ENCODE measurements at regions not wholly inside any gene's neighbourhood (a gene's known extent, or its start where the extent isn't known, plus 50 kb on each side); places are given as distances from the start of the nearest gene placed in this dataset.

GRCh38 chr6:140178520-140178919 lies 804.1 kb upstream of the CITED2 start:
- Mint-ChIP-seq H3K27ac (no peak overlapping the region), H3K4me1 (no peaks in the 10 kb centered on the region), H3K36me3 (no peaks in the 10 kb centered on the region), H3K27me3 (no peaks in the 10 kb centered on the region), H3K9me3 (peaks cover 0 to 3% (median 0%) of the 10 kb centered on the region in 7 donors), H3K4me3 (no peak overlapping the region)
- H3K9me3 ChIP-seq (ENCODE audit: control insufficient read depth in 2 of 2, low read length in 2 of 2): no peaks in the 10 kb centered on the region
- ATAC-seq (ENCODE audit: low read depth in 2 of 2) (no peak), DNase-seq (no peak)
- H3K27me3 ChIP-seq (ENCODE audit: control insufficient read depth, insufficient read depth, low read length): no peaks in the 10 kb centered on the region
- H3K27ac ChIP-seq (ENCODE audit: insufficient read depth, low read length, poor library complexity, severe bottlenecking): no peak overlapping the region
- no peaks in the 10 kb centered on the region for H3K4me1 ChIP-seq (ENCODE audit: control insufficient read depth, insufficient read depth, low read length, poor library complexity, severe bottlenecking)
- no peak overlapping the region for H3K4me3 ChIP-seq (ENCODE audit: low read depth, low read length)
- H3K36me3 ChIP-seq (ENCODE audit: control insufficient read depth, insufficient read depth, low read length): no peaks in the 10 kb centered on the region

GRCh38 chr6:140176306-140176705 lies 801.9 kb upstream of the CITED2 start:
- Mint-ChIP-seq H3K9me3 (peaks cover 0 to 7% (median 0%) of the 10 kb centered on the region in 7 donors), H3K27ac (no peak overlapping the region), H3K36me3 (no peaks in the 10 kb centered on the region), H3K4me3 (no peak overlapping the region), H3K4me1 (no peaks in the 10 kb centered on the region), H3K27me3 (no peaks in the 10 kb centered on the region)
- Histone ChIP-seq H3K27ac (ENCODE audit: insufficient read depth, low read length, poor library complexity, severe bottlenecking) (no peak overlapping the region), H3K9me3 (ENCODE audit: control insufficient read depth in 2 of 2, low read length in 2 of 2) (no peaks in the 10 kb centered on the region), H3K27me3 (ENCODE audit: control insufficient read depth, insufficient read depth, low read length) (no peaks in the 10 kb centered on the region), H3K4me3 (ENCODE audit: low read depth, low read length) (no peak overlapping the region), H3K4me1 (ENCODE audit: control insufficient read depth, insufficient read depth, low read length, poor library complexity, severe bottlenecking) (no peaks in the 10 kb centered on the region), H3K36me3 (ENCODE audit: control insufficient read depth, insufficient read depth, low read length) (no peaks in the 10 kb centered on the region)
- no peak for DNase-seq
- ATAC-seq (ENCODE audit: low read depth in 2 of 2): no peak

DNA sequence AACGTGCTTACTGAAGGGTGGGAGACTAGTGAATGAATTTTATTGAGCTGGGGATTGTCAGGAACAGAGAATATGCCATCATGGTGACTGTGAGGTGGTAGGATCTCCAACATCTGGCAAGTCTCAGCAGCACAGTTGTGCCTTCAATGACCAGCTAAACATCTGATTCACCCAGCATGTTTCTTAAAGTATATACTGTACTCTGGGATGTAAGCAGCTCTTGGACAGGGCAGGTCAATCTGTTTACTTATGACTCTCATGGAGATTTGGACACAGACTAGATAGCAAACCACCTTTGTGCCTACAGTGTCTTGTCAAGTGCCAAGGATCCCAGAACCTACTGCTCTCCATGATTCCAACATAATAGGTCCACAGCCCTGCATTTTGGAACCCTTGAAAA lies 801.0 kb upstream of the CITED2 start:
- Mint-ChIP-seq H3K36me3 (no peaks in the 10 kb centered on the region), H3K4me1 (no peaks in the 10 kb centered on the region), H3K27ac (no peak overlapping the region), H3K9me3 (peaks cover 0 to 7% (median 0%) of the 10 kb centered on the region in 7 donors), H3K4me3 (no peak overlapping the region), H3K27me3 (no peaks in the 10 kb centered on the region)
- Histone ChIP-seq H3K36me3 (ENCODE audit: control insufficient read depth, insufficient read depth, low read length) (no peaks in the 10 kb centered on the region), H3K27me3 (ENCODE audit: control insufficient read depth, insufficient read depth, low read length) (no peaks in the 10 kb centered on the region), H3K4me3 (ENCODE audit: low read depth, low read length) (no peak overlapping the region), H3K9me3 (ENCODE audit: control insufficient read depth in 2 of 2, low read length in 2 of 2) (no peaks in the 10 kb centered on the region), H3K4me1 (ENCODE audit: control insufficient read depth, insufficient read depth, low read length, poor library complexity, severe bottlenecking) (no peaks in the 10 kb centered on the region), H3K27ac (ENCODE audit: insufficient read depth, low read length, poor library complexity, severe bottlenecking) (no peak overlapping the region)
- DNase-seq: no peak
- ATAC-seq (ENCODE audit: low read depth in 2 of 2): peak in 1 of 2 donors; percentile 28

GRCh38 chr6:140174524-140174923 lies 800.1 kb upstream of the CITED2 start:
- Mint-ChIP-seq H3K4me1 (no peaks in the 10 kb centered on the region), H3K4me3 (no peak overlapping the region), H3K9me3 (peaks cover 0 to 7% (median 0%) of the 10 kb centered on the region in 7 donors), H3K27ac (no peak overlapping the region), H3K36me3 (no peaks in the 10 kb centered on the region), H3K27me3 (no peaks in the 10 kb centered on the region)
- Histone ChIP-seq H3K27me3 (ENCODE audit: control insufficient read depth, insufficient read depth, low read length) (no peaks in the 10 kb centered on the region), H3K4me3 (ENCODE audit: low read depth, low read length) (no peak overlapping the region), H3K27ac (ENCODE audit: insufficient read depth, low read length, poor library complexity, severe bottlenecking) (no peak overlapping the region), H3K4me1 (ENCODE audit: control insufficient read depth, insufficient read depth, low read length, poor library complexity, severe bottlenecking) (no peaks in the 10 kb centered on the region), H3K9me3 (ENCODE audit: control insufficient read depth in 2 of 2, low read length in 2 of 2) (no peaks in the 10 kb centered on the region), H3K36me3 (ENCODE audit: control insufficient read depth, insufficient read depth, low read length) (no peaks in the 10 kb centered on the region)
- no peak for ATAC-seq (ENCODE audit: low read depth in 2 of 2)
- no peak for DNase-seq

DNA sequence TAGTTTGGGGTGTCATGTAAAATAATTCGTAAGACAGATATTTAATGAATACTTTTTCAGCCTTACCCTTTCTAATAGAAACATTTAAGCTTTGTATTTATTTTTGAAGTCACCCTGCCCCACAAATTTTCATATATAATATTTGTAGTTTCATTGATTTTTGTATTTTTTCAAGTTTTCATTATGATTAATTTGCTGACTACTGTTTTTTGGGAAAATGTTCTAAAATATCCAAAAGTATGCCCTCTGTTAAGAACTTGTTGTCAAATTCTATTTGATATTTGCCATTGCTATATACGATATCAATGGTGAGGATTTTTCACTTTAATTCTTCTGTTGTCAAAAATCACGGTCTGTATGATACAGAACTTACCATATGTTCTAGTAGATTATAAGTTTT lies 793.9 kb upstream of the CITED2 start:
- no peak overlapping the region for H3K4me3 ChIP-seq (ENCODE audit: low read depth, low read length)
- H3K36me3 ChIP-seq (ENCODE audit: control insufficient read depth, insufficient read depth, low read length): no peaks in the 10 kb centered on the region
- DNase-seq (no peak), ATAC-seq (ENCODE audit: low read depth in 2 of 2) (no peak)
- no peaks in the 10 kb centered on the region for H3K27me3 Mint-ChIP-seq
- H3K4me1 ChIP-seq (ENCODE audit: control insufficient read depth, insufficient read depth, low read length, poor library complexity, severe bottlenecking): no peaks in the 10 kb centered on the region
- no peaks in the 10 kb centered on the region for H3K4me1 Mint-ChIP-seq
- H3K27ac Mint-ChIP-seq: no peak overlapping the region
- no peak overlapping the region for H3K4me3 Mint-ChIP-seq
- H3K36me3 Mint-ChIP-seq: no peaks in the 10 kb centered on the region
- H3K9me3 Mint-ChIP-seq: peaks cover 0 to 7% (median 0%) of the 10 kb centered on the region in 7 donors
- H3K27me3 ChIP-seq (ENCODE audit: control insufficient read depth, insufficient read depth, low read length): no peaks in the 10 kb centered on the region
- no peaks in the 10 kb centered on the region for H3K9me3 ChIP-seq (ENCODE audit: control insufficient read depth in 2 of 2, low read length in 2 of 2)
- H3K27ac ChIP-seq (ENCODE audit: insufficient read depth, low read length, poor library complexity, severe bottlenecking): no peak overlapping the region

GRCh38 chr6:140160909-140161308 lies 786.5 kb upstream of the CITED2 start:
- Histone ChIP-seq H3K36me3 (ENCODE audit: control insufficient read depth, insufficient read depth, low read length) (no peaks in the 10 kb centered on the region), H3K9me3 (ENCODE audit: control insufficient read depth in 2 of 2, low read length in 2 of 2) (no peaks in the 10 kb centered on the region), H3K27ac (ENCODE audit: insufficient read depth, low read length, poor library complexity, severe bottlenecking) (no peak overlapping the region), H3K27me3 (ENCODE audit: control insufficient read depth, insufficient read depth, low read length) (no peaks in the 10 kb centered on the region), H3K4me3 (ENCODE audit: low read depth, low read length) (no peak overlapping the region), H3K4me1 (ENCODE audit: control insufficient read depth, insufficient read depth, low read length, poor library complexity, severe bottlenecking) (no peaks in the 10 kb centered on the region)
- no peaks in the 10 kb centered on the region for H3K36me3 Mint-ChIP-seq
- H3K27ac Mint-ChIP-seq: no peak overlapping the region
- H3K4me1 Mint-ChIP-seq: no peaks in the 10 kb centered on the region
- no peak overlapping the region for H3K4me3 Mint-ChIP-seq
- peaks cover 4% of the 10 kb centered on the region for H3K27me3 Mint-ChIP-seq
- DNase-seq (no peak), ATAC-seq (ENCODE audit: low read depth in 2 of 2) (no peak)
- H3K9me3 Mint-ChIP-seq: peaks cover 0 to 5% (median 2%) of the 10 kb centered on the region in 7 donors

- Mint-ChIP-seq H3K4me1 (no peaks in the 10 kb centered on the region), H3K27me3 (peaks cover 4% of the 10 kb centered on the region), H3K9me3 (peaks cover 0 to 5% (median 2%) of the 10 kb centered on the region in 7 donors), H3K36me3 (no peaks in the 10 kb centered on the region), H3K27ac (no peak overlapping the region), H3K4me3 (no peak overlapping the region)
- Histone ChIP-seq H3K9me3 (ENCODE audit: control insufficient read depth in 2 of 2, low read length in 2 of 2) (no peaks in the 10 kb centered on the region), H3K4me3 (ENCODE audit: low read depth, low read length) (no peak overlapping the region), H3K36me3 (ENCODE audit: control insufficient read depth, insufficient read depth, low read length) (no peaks in the 10 kb centered on the region), H3K4me1 (ENCODE audit: control insufficient read depth, insufficient read depth, low read length, poor library complexity, severe bottlenecking) (no peaks in the 10 kb centered on the region), H3K27me3 (ENCODE audit: control insufficient read depth, insufficient read depth, low read length) (no peaks in the 10 kb centered on the region), H3K27ac (ENCODE audit: insufficient read depth, low read length, poor library complexity, severe bottlenecking) (no peak overlapping the region)
- no peak for DNase-seq
- no peak for ATAC-seq (ENCODE audit: low read depth in 2 of 2)
Observed at GRCh38 chr6:140160494-140160893, 786.0 kb upstream of the CITED2 start.

GRCh38 chr6:140156131-140156530 lies 781.7 kb upstream of the CITED2 start:
- no peaks in the 10 kb centered on the region for H3K36me3 ChIP-seq (ENCODE audit: control insufficient read depth, insufficient read depth, low read length)
- no peak for ATAC-seq (ENCODE audit: low read depth in 2 of 2)
- no peak for DNase-seq
- Mint-ChIP-seq H3K36me3 (no peaks in the 10 kb centered on the region), H3K4me3 (no peak overlapping the region), H3K4me1 (no peaks in the 10 kb centered on the region), H3K27me3 (peaks cover 4% of the 10 kb centered on the region), H3K27ac (no peak overlapping the region), H3K9me3 (peaks cover 0 to 4% (median 2%) of the 10 kb centered on the region in 7 donors)
- no peaks in the 10 kb centered on the region for H3K9me3 ChIP-seq (ENCODE audit: control insufficient read depth in 2 of 2, low read length in 2 of 2)
- no peaks in the 10 kb centered on the region for H3K27me3 ChIP-seq (ENCODE audit: control insufficient read depth, insufficient read depth, low read length)
- no peak overlapping the region for H3K27ac ChIP-seq (ENCODE audit: insufficient read depth, low read length, poor library complexity, severe bottlenecking)
- no peak overlapping the region for H3K4me3 ChIP-seq (ENCODE audit: low read depth, low read length)
- no peaks in the 10 kb centered on the region for H3K4me1 ChIP-seq (ENCODE audit: control insufficient read depth, insufficient read depth, low read length, poor library complexity, severe bottlenecking)

All from CD4-positive, CD25-positive, alpha-beta regulatory T cell (primary cell).